ENCODE measurements at regions not wholly inside any gene's neighbourhood (a gene's known extent, or its start where the extent isn't known, plus 50 kb on each side); places are given as distances from the start of the nearest gene placed in this dataset.

- no peak for TF ChIP-seq POLR2A (IDR thresholded peaks at IDR 0.05)
- no peak for TF ChIP-seq CTCF (IDR thresholded peaks at IDR 0.05)
These were observed 214.8 kb downstream of the GLRX3 start for GRCh38 chr10:130350996-130351395.
